GM23338 (cell line): ENCODE measurements at regions not wholly inside any gene's neighbourhood (a gene's known extent, or its start where the extent isn't known, plus 50 kb on each side); places are given as distances from the start of the nearest gene placed in this dataset.

ENCODE experiments used
- ATAC-seq: fragments of 200-7000 bp; cut with Tn5 transposase; 3 replicates; pipeline ENCODE4 v1.9.1; 2020
- DNase-seq: peaks from one replicate; pipeline ENCODE4 v3.0.0-alpha.2; 2015; ENCODE audit warnings: low spot score
- H2AFZ ChIP-seq: fragments of 200-600 bp; sonication (generic); 2 replicates; pipeline ENCODE4 v1.8.0; 2016; ENCODE audit warnings: antibody characterized with exemption, mild to moderate bottlenecking, moderate library complexity
- H3F3A ChIP-seq: fragments of 200-600 bp; sonication (generic); replicated peaks from 2 replicates; pipeline ENCODE4 v1.8.0; 2017; ENCODE audit warnings: antibody characterized with exemption, mixed run types, low read depth
- H3K27ac ChIP-seq: fragments of 200-600 bp; sonication (generic); 2 replicates; pipeline ENCODE4 v1.6.1; 2016; ENCODE audit warnings: low read depth
- H3K27me3 ChIP-seq: fragments of 200-600 bp; sonication (generic); 2 replicates; pipeline ENCODE4 v1.8.0; 2016; ENCODE audit warnings: mild to moderate bottlenecking, mixed run types, moderate library complexity; ENCODE audit not compliant: insufficient read depth
- H3K36me3 ChIP-seq: fragments of 200-600 bp; sonication (generic); 2 replicates; pipeline ENCODE4 v1.8.0; 2016; ENCODE audit warnings: mild to moderate bottlenecking; ENCODE audit not compliant: insufficient read depth
- H3K4me1 ChIP-seq: fragments of 200-600 bp; sonication (generic); 2 replicates; pipeline ENCODE4 v1.8.0; 2016; ENCODE audit warnings: mild to moderate bottlenecking, moderate library complexity; ENCODE audit not compliant: insufficient read depth
- H3K4me2 ChIP-seq: fragments of 200-600 bp; sonication (generic); 2 replicates; pipeline ENCODE4 v1.7.1; 2017; ENCODE audit warnings: mixed run types
- H3K4me3 ChIP-seq: fragments of 200-600 bp; sonication (generic); 2 replicates; pipeline ENCODE4 v1.6.1; 2016; ENCODE audit warnings: mixed run types
- H3K79me2 ChIP-seq: fragments of 200-600 bp; sonication (generic); replicated peaks from 2 replicates; pipeline ENCODE4 v1.8.0; 2017; ENCODE audit warnings: mild to moderate bottlenecking; ENCODE audit not compliant: insufficient read depth
- H3K9me2 ChIP-seq: fragments of 200-600 bp; sonication (generic); 2 replicates; pipeline ENCODE4 v1.8.0; 2017; ENCODE audit not compliant: insufficient read depth
- H4K20me1 ChIP-seq: fragments of 200-600 bp; sonication (generic); replicated peaks from 2 replicates; pipeline ENCODE4 v1.8.0; 2017; ENCODE audit warnings: mild to moderate bottlenecking; ENCODE audit not compliant: insufficient read depth
- H3K27ac Mint-ChIP-seq: 2 replicates; pipeline ENCODE4 v1.8.0; 2020; ENCODE audit warnings: inconsistent platforms, mild to moderate bottlenecking, moderate library complexity, mixed read lengths
- H3K27me3 Mint-ChIP-seq: 3 replicates; pipeline ENCODE4 v1.8.0; 2022; ENCODE audit warnings: low read depth, mild to moderate bottlenecking, moderate library complexity, mixed read lengths, inconsistent platforms; ENCODE audit not compliant: insufficient read depth, poor library complexity
- H3K36me3 Mint-ChIP-seq: 3 replicates; pipeline ENCODE4 v1.8.0; 2021; ENCODE audit warnings: low read depth, mild to moderate bottlenecking, inconsistent platforms, moderate library complexity, mixed read lengths
- H3K4me1 Mint-ChIP-seq: 3 replicates; pipeline ENCODE4 v1.8.0; 2020; ENCODE audit warnings: mild to moderate bottlenecking, inconsistent platforms, mixed read lengths
- H3K4me3 Mint-ChIP-seq: 3 replicates; pipeline ENCODE4 v1.8.0; 2021; ENCODE audit warnings: moderate library complexity, mild to moderate bottlenecking, inconsistent platforms, mixed read lengths
- H3K9me3 Mint-ChIP-seq: 3 replicates; pipeline ENCODE4 v1.8.0; 2020; ENCODE audit warnings: moderate library complexity, mild to moderate bottlenecking, inconsistent platforms, mixed read lengths
- CREB1 ChIP-seq: fragments of 250-450 bp; sonication (Bioruptor Pico); IDR thresholded peaks from 2 replicates; pipeline ENCODE4 v1.5.0; 2020; ENCODE audit warnings: low read depth, mild to moderate bottlenecking, moderate library complexity
- EZH2 ChIP-seq: fragments of 200-600 bp; sonication (generic); IDR thresholded peaks from one replicate; pipeline ENCODE4 v1.8.0; 2017; ENCODE audit warnings: antibody characterized with exemption, mild to moderate bottlenecking, low read depth; ENCODE audit not compliant: unreplicated experiment
- EZH2phosphoT487 ChIP-seq: fragments of 200-600 bp; sonication (generic); IDR thresholded peaks from one replicate; pipeline ENCODE4 v1.8.1; 2018; ENCODE audit warnings: antibody characterized with exemption; ENCODE audit not compliant: unreplicated experiment
- JUNB ChIP-seq: IDR thresholded peaks from one replicate; pipeline ENCODE4 v1.6.1; 2016; ENCODE audit warnings: antibody characterized with exemption; ENCODE audit not compliant: unreplicated experiment
- REST ChIP-seq: IDR thresholded peaks from one replicate; pipeline ENCODE4 v1.6.1; 2018; ENCODE audit warnings: antibody characterized with exemption; ENCODE audit not compliant: unreplicated experiment
- STAT1 ChIP-seq: IDR thresholded peaks from one replicate; pipeline ENCODE4 v1.6.1; 2016; ENCODE audit warnings: antibody characterized with exemption; ENCODE audit not compliant: unreplicated experiment
- ZNF114 ChIP-seq: fragments of 250-450 bp; sonication (Bioruptor Pico); IDR thresholded peaks from 2 replicates; pipeline ENCODE4 v1.5.0; 2020; ENCODE audit warnings: mild to moderate bottlenecking, moderate library complexity
- ZNF331 ChIP-seq: fragments of 250-450 bp; sonication (Bioruptor Pico); IDR thresholded peaks from 2 replicates; pipeline ENCODE4 v1.5.0; 2020; ENCODE audit warnings: low read depth, mild to moderate bottlenecking, moderate library complexity
- TF ChIP-seq, protein P1 (sequence below), 2 experiments: fragments of 200-600 bp in 1 of 2; sonication (generic) in 1 of 2; conservative IDR thresholded peaks; 2 replicates each; pipeline versions ENCODE4 v1.5.1 to v1.6.1; 2016 to 2017; ENCODE audit warnings: antibody characterized with exemption in 2 of 2, low read depth in 2 of 2, mild to moderate bottlenecking in 2 of 2, moderate library complexity in 1 of 2

GRCh38 chr2:106032676-106033075, 161.4 kb downstream of the UXS1 start:
- no peak overlapping the region for H3K27ac Mint-ChIP-seq
- no peaks in the 10 kb centered on the region; the same call in 2 of the 3 replicates for H3K36me3 Mint-ChIP-seq
- H3K27me3 Mint-ChIP-seq: peaks cover 3% of the 10 kb centered on the region
- H3K4me3 ChIP-seq: no peak overlapping the region
- H3K27me3 ChIP-seq: no peaks in the 10 kb centered on the region
- H3K79me2 ChIP-seq: no peaks in the 10 kb centered on the region
- peaks cover 8% of the 10 kb centered on the region; the same call in 2 of the 3 replicates for H3K9me3 Mint-ChIP-seq
- 0 out of 2 replicates have a peak, but pooled peaks cover 9% of the 10 kb centered on the region for H3K9me2 ChIP-seq
- TF ChIP-seq STAT1 (no peak), CREB1 (CRISPR knock-in tag) (no peak), EZH2 (no peak)
- H3K4me2 ChIP-seq: no peak overlapping the region
- ATAC-seq: no peak
- H3F3A ChIP-seq: no peaks in the 10 kb centered on the region
- no peaks in the 10 kb centered on the region for H3K4me1 ChIP-seq
- no peak overlapping the region for H3K27ac ChIP-seq
- no peak for DNase-seq
- no peak overlapping the region for H2AFZ ChIP-seq
- no peaks in the 10 kb centered on the region for H4K20me1 ChIP-seq
- no peaks in the 10 kb centered on the region; the same call in 2 of the 3 replicates for H3K4me1 Mint-ChIP-seq
- no peaks in the 10 kb centered on the region for H3K36me3 ChIP-seq
- H3K4me3 Mint-ChIP-seq: no peak overlapping the region

GRCh38 chr2:106030287-106031268, 163.5 kb downstream of the UXS1 start:
- Mint-ChIP-seq H3K36me3 (no peaks in the 10 kb centered on the region; the same call in 2 of the 3 replicates), H3K4me1 (no peaks in the 10 kb centered on the region; the same call in 2 of the 3 replicates), H3K9me3 (peaks cover 8% of the 10 kb centered on the region; the same call in 2 of the 3 replicates), H3K27ac (no peak overlapping the region), H3K27me3 (peaks cover 3% of the 10 kb centered on the region), H3K4me3 (no peak overlapping the region)
- Histone ChIP-seq H4K20me1 (no peaks in the 10 kb centered on the region), H3F3A (no peaks in the 10 kb centered on the region), H3K4me3 (no peak overlapping the region), H3K27me3 (no peaks in the 10 kb centered on the region), H3K27ac (no peak overlapping the region), H3K4me1 (no peaks in the 10 kb centered on the region), H3K4me2 (no peak overlapping the region), H3K9me2 (peaks cover 15% of the 10 kb centered on the region; the same call in 1 of the 2 replicates), H2AFZ (peak overlapping the region; percentile 81; the same call in 1 of the 2 replicates), H3K36me3 (no peaks in the 10 kb centered on the region), H3K79me2 (no peaks in the 10 kb centered on the region)
- DNase-seq (no peak), ATAC-seq (peak; percentile 31; the same call in 2 of the 3 replicates)
- TF ChIP-seq ZNF114: no peak
- TF ChIP-seq ZNF331 (CRISPR knock-in tag): no peak
- no peak for TF ChIP-seq EZH2phosphoT487
- TF ChIP-seq JUNB: no peak
- TF ChIP-seq, protein P1, sequence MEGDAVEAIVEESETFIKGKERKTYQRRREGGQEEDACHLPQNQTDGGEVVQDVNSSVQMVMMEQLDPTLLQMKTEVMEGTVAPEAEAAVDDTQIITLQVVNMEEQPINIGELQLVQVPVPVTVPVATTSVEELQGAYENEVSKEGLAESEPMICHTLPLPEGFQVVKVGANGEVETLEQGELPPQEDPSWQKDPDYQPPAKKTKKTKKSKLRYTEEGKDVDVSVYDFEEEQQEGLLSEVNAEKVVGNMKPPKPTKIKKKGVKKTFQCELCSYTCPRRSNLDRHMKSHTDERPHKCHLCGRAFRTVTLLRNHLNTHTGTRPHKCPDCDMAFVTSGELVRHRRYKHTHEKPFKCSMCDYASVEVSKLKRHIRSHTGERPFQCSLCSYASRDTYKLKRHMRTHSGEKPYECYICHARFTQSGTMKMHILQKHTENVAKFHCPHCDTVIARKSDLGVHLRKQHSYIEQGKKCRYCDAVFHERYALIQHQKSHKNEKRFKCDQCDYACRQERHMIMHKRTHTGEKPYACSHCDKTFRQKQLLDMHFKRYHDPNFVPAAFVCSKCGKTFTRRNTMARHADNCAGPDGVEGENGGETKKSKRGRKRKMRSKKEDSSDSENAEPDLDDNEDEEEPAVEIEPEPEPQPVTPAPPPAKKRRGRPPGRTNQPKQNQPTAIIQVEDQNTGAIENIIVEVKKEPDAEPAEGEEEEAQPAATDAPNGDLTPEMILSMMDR (conservative IDR thresholded peaks at IDR 0.05; ENCODE audit: low read depth in 2 of 2): no peak
- no peak for TF ChIP-seq REST
- no peak for TF ChIP-seq CREB1 (CRISPR knock-in tag)
